ENCODE measurements at regions not wholly inside any gene's neighbourhood (a gene's known extent, or its start where the extent isn't known, plus 50 kb on each side); places are given as distances from the start of the nearest gene placed in this dataset.

DNA sequence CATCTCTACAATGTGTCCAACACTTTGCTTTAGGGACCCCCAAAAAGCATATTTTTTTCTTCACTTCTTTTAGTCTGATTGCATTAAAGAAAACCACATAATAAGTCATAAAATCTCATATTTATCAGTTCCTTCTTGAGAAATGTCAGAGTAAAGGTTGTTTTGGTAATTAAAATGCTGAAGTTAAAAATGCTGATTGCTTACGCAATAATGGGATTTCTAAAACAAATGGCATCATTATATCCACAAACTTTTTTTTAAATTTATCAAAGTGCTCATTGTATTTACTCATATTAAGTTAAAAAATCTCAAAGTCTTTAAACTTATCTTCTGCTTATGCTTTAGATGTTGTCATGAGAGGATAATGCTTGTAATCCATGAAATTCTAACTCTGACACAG lies 737.2 kb upstream of the ARGLU1 start:
- Histone ChIP-seq H3K27me3 (no peaks in the 10 kb centered on the region), H3K36me3 (no peaks in the 10 kb centered on the region), H3K9me3 (no peaks in the 10 kb centered on the region), H3K27ac (no peak overlapping the region), H3K4me3 (no peak overlapping the region), H3K4me1 (no peaks in the 10 kb centered on the region)
- TF ChIP-seq, protein P1, sequence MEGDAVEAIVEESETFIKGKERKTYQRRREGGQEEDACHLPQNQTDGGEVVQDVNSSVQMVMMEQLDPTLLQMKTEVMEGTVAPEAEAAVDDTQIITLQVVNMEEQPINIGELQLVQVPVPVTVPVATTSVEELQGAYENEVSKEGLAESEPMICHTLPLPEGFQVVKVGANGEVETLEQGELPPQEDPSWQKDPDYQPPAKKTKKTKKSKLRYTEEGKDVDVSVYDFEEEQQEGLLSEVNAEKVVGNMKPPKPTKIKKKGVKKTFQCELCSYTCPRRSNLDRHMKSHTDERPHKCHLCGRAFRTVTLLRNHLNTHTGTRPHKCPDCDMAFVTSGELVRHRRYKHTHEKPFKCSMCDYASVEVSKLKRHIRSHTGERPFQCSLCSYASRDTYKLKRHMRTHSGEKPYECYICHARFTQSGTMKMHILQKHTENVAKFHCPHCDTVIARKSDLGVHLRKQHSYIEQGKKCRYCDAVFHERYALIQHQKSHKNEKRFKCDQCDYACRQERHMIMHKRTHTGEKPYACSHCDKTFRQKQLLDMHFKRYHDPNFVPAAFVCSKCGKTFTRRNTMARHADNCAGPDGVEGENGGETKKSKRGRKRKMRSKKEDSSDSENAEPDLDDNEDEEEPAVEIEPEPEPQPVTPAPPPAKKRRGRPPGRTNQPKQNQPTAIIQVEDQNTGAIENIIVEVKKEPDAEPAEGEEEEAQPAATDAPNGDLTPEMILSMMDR (IDR thresholded peaks at IDR 0.05): no peak
- DNase-seq (ENCODE audit: low spot score): no peak

GRCh38 chr13:107301724-107302374 lies 733.9 kb upstream of the ARGLU1 start:
- no peaks in the 10 kb centered on the region for H3K4me1 ChIP-seq

GRCh38 chr13:107299717-107300116 lies 731.8 kb upstream of the ARGLU1 start:
- H3K9me3 ChIP-seq: no peaks in the 10 kb centered on the region
- H3K4me1 ChIP-seq: no peaks in the 10 kb centered on the region
- H3K4me3 ChIP-seq: no peak overlapping the region
- DNase-seq (ENCODE audit: low spot score): no peak
- no peaks in the 10 kb centered on the region for H3K27me3 ChIP-seq
- no peaks in the 10 kb centered on the region for H3K36me3 ChIP-seq
- TF ChIP-seq, protein P1 (IDR thresholded peaks at IDR 0.05): no peak
- H3K27ac ChIP-seq: no peak overlapping the region

More at GRCh38 chr13:107301724-107302374, 733.9 kb upstream of the ARGLU1 start:
- Histone ChIP-seq H3K27ac (no peak overlapping the region), H3K36me3 (no peaks in the 10 kb centered on the region), H3K9me3 (no peaks in the 10 kb centered on the region), H3K27me3 (no peaks in the 10 kb centered on the region), H3K4me3 (no peak overlapping the region)
- DNase-seq (ENCODE audit: low spot score): no peak
- TF ChIP-seq, protein P1 (IDR thresholded peaks at IDR 0.05): no peak

- Histone ChIP-seq H3K27me3 (no peaks in the 10 kb centered on the region), H3K4me3 (no peak overlapping the region), H3K36me3 (no peaks in the 10 kb centered on the region), H3K27ac (no peak overlapping the region), H3K4me1 (no peaks in the 10 kb centered on the region), H3K9me3 (no peaks in the 10 kb centered on the region)
- TF ChIP-seq, protein P1 (IDR thresholded peaks at IDR 0.05): no peak
- DNase-seq (ENCODE audit: low spot score): no peak
Observed at GRCh38 chr13:107296804-107297203, 728.9 kb upstream of the ARGLU1 start.

DNA sequence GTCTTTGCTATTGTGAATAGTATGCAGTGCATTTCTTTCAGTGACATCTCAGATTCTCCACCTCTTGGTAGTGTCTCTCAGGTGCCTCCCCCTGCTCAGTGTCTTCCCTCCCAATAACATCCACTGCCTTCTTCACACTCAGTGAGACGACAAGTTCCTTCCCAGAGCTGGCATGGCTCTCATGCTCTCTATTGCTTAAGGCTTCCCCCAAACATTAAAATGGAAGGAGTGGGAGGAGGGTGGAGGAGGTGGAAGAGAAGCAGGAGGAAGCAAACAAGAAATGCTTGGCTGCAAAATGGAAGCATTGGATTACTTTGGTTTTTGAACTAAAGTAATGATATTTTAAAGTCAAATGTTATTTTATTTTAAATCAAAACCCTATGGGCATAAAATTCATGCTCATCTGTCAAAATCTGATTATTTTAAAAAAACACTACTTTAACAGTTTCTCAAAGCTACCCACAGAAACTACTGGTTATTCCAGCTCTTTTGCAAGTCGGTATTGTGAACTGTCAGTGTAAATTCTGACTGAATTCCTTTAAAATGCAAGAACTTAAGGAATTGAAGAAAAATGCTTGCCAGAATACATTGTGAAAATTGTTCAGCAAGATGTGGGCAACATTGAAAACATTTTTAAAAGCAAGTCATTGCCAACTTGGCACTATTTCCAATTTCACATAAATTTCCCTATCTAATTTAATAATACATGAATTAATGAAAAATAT lies 727.6 kb upstream of the ARGLU1 start:
- no peaks in the 10 kb centered on the region for H3K27me3 ChIP-seq
- no peaks in the 10 kb centered on the region for H3K36me3 ChIP-seq
- DNase-seq (ENCODE audit: low spot score): no peak
- H3K4me1 ChIP-seq: no peaks in the 10 kb centered on the region
- no peak overlapping the region for H3K27ac ChIP-seq
- H3K9me3 ChIP-seq: no peaks in the 10 kb centered on the region
- no peak overlapping the region for H3K4me3 ChIP-seq
- TF ChIP-seq, protein P1 (IDR thresholded peaks at IDR 0.05): no peak
